SU-DHL-6 (cell line): ENCODE measurements at regions not wholly inside any gene's neighbourhood (a gene's known extent, or its start where the extent isn't known, plus 50 kb on each side); places are given as distances from the start of the nearest gene placed in this dataset.

Source experiments
- CTCF ChIP-seq: fragments of 200-600 bp; sonication (generic); IDR thresholded peaks from one replicate; pipeline ENCODE4 v1.5.1; 2017; ENCODE audit warnings: antibody characterized with exemption, mild to moderate bottlenecking, low read length, moderate library complexity; ENCODE audit not compliant: insufficient read depth, poor library complexity, severe bottlenecking
- EZH2phosphoT487 ChIP-seq: fragments of 200-600 bp; sonication (generic), shearing (Covaris generic); conservative IDR thresholded peaks from 2 replicates; pipeline ENCODE4 v1.6.1; 2018; ENCODE audit warnings: mild to moderate bottlenecking, antibody characterized with exemption, low read length, moderate library complexity, mixed read lengths

GRCh38 chr9:88230612-88231011 is 92.3 kb upstream of the SPATA31C2 start:
- no peak for TF ChIP-seq CTCF
- no peak for TF ChIP-seq EZH2phosphoT487
